ENCODE measurements at regions not wholly inside any gene's neighbourhood (a gene's known extent, or its start where the extent isn't known, plus 50 kb on each side); places are given as distances from the start of the nearest gene placed in this dataset.

DNA sequence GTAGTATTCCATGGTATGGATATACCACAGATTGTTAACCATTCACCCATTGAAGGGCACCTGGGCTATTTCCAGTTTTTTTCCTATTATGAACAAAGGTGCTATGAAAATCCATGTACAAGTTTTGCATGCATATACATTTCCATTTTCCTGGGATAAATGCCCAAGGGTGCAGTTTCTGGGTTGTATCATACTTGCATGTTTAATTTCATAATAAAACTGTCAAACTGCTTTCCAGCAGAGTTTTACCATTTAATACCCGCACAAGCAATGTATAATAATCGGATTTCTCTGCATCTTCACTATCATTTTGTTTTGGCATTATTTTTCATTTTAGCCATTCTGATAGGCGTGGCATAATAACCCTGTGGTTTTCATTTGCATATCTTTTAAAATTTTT lies 154.3 kb upstream of the CXCL12 start:
- Histone ChIP-seq H3K27ac (ENCODE audit: low read length in 2 of 2) (no peak overlapping the region), H3K4me2 (replicated peaks; ENCODE audit: low read depth, low read length, poor library complexity, severe bottlenecking) (no peak overlapping the region), H3K4me1 (ENCODE audit: control insufficient read depth in 2 of 2, insufficient read depth in 2 of 2, low read length in 2 of 2) (no peaks in the 10 kb centered on the region), H3K9me3 (ENCODE audit: control extremely low read depth in 1 of 3, control insufficient read depth in 2 of 3, insufficient read depth in 1 of 3, low read length in 2 of 3) (no peaks in the 10 kb centered on the region), H4K20me1 (ENCODE audit: control insufficient read depth, insufficient read depth, low read length, poor library complexity, severe bottlenecking) (no peaks in the 10 kb centered on the region), H3K79me2 (ENCODE audit: control insufficient read depth, insufficient read depth, low read length) (no peaks in the 10 kb centered on the region), H3K36me3 (replicated peaks in 1 of 2; ENCODE audit: control extremely low read depth in 1 of 2, control insufficient read depth in 1 of 2, extremely low read depth in 1 of 2, insufficient read depth in 2 of 2, low read length in 1 of 2) (no peaks in the 10 kb centered on the region), H3K27me3 (replicated peaks in 1 of 4; ENCODE audit: control extremely low read depth in 1 of 4, control insufficient read depth in 3 of 4, insufficient read depth in 4 of 4, low read length in 3 of 4) (no peaks in the 10 kb centered on the region), H3K4me3 (ENCODE audit: control extremely low read depth in 1 of 5, extremely low read depth in 1 of 5, insufficient read depth in 1 of 5, low read depth in 2 of 5, low read length in 4 of 5) (no peak overlapping the region), H2AFZ (ENCODE audit: insufficient read depth, low read depth, low read length, poor library complexity, severe bottlenecking) (no peak overlapping the region), H3K9ac (ENCODE audit: low read length) (no peak overlapping the region)
- intact Hi-C loops (cut with micrococcal nuclease) = no loop called here
- Mint-ChIP-seq H3K4me1 (no peaks in the 10 kb centered on the region), H3K27ac (no peak overlapping the region), H3K4me3 (no peak overlapping the region), H3K9me3 (ENCODE audit: insufficient read depth) (peaks cover 4% of the 10 kb centered on the region), H3K27me3 (no peaks in the 10 kb centered on the region)
- WGBS (ENCODE audit: insufficient coverage) = no CpG with 5 or more reads among the region's 3 CpGs
- TF ChIP-seq EZH2 (IDR thresholded peaks at IDR 0.05; ENCODE audit: borderline replicate concordance, insufficient read depth, low read depth, low read length, poor library complexity, severe bottlenecking) = no peak
- TF ChIP-seq, protein P1, sequence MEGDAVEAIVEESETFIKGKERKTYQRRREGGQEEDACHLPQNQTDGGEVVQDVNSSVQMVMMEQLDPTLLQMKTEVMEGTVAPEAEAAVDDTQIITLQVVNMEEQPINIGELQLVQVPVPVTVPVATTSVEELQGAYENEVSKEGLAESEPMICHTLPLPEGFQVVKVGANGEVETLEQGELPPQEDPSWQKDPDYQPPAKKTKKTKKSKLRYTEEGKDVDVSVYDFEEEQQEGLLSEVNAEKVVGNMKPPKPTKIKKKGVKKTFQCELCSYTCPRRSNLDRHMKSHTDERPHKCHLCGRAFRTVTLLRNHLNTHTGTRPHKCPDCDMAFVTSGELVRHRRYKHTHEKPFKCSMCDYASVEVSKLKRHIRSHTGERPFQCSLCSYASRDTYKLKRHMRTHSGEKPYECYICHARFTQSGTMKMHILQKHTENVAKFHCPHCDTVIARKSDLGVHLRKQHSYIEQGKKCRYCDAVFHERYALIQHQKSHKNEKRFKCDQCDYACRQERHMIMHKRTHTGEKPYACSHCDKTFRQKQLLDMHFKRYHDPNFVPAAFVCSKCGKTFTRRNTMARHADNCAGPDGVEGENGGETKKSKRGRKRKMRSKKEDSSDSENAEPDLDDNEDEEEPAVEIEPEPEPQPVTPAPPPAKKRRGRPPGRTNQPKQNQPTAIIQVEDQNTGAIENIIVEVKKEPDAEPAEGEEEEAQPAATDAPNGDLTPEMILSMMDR (IDR thresholded peaks at IDR 0.05) = no peak
- ChIA-PET POLR2A (no interaction called here), CTCF (no interaction called here)
- no peak for ATAC-seq (ENCODE audit: low read depth)
- DNase-seq = no peak

DNA sequence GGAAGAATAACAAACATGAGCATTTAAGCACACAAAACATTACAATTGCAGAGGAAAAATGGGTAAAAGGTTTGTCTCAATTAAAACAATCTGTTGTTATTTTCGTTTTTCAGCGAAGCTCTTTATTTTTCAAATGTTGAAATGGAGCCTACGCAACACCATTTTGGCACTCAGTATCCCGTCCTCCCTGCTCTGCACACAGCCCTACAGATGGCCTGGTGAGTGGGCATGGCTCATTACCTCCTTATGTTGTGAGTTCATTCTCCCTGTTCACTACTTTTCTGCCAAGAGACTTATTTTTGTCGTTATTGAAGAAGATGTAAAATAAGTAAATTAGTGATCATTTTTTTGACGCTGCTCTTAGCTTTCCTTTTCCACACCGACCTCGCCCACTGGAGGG lies 167.8 kb upstream of the CXCL12 start:
- H4K20me1 ChIP-seq (ENCODE audit: control insufficient read depth, insufficient read depth, low read length, poor library complexity, severe bottlenecking) = no peaks in the 10 kb centered on the region
- H3K79me2 ChIP-seq (ENCODE audit: control insufficient read depth, insufficient read depth, low read length) = no peaks in the 10 kb centered on the region
- H3K9me3 ChIP-seq (ENCODE audit: control extremely low read depth in 1 of 3, control insufficient read depth in 2 of 3, insufficient read depth in 1 of 3, low read length in 2 of 3) = peaks cover 0 to 2% (median 2%) of the 10 kb centered on the region in 3 donors
- H2AFZ ChIP-seq (ENCODE audit: insufficient read depth, low read depth, low read length, poor library complexity, severe bottlenecking) = no peak overlapping the region
- Mint-ChIP-seq H3K27ac (no peak overlapping the region), H3K4me1 (no peaks in the 10 kb centered on the region), H3K9me3 (ENCODE audit: insufficient read depth) (peaks cover 3% of the 10 kb centered on the region), H3K27me3 (peaks cover 3% of the 10 kb centered on the region), H3K4me3 (no peak overlapping the region)
- intact Hi-C loops (cut with micrococcal nuclease) = no loop called here
- H3K4me3 ChIP-seq (ENCODE audit: control extremely low read depth in 1 of 5, extremely low read depth in 1 of 5, insufficient read depth in 1 of 5, low read depth in 2 of 5, low read length in 4 of 5) = no peak overlapping the region
- TF ChIP-seq, protein P1 (IDR thresholded peaks at IDR 0.05) = no peak
- no peak for TF ChIP-seq EZH2 (IDR thresholded peaks at IDR 0.05; ENCODE audit: borderline replicate concordance, insufficient read depth, low read depth, low read length, poor library complexity, severe bottlenecking)
- CTCF ChIA-PET = no interaction called here
- H3K27me3 ChIP-seq (replicated peaks in 1 of 4; ENCODE audit: control extremely low read depth in 1 of 4, control insufficient read depth in 3 of 4, insufficient read depth in 4 of 4, low read length in 3 of 4) = no peaks in the 10 kb centered on the region
- no peaks in the 10 kb centered on the region for H3K4me1 ChIP-seq (ENCODE audit: control insufficient read depth in 2 of 2, insufficient read depth in 2 of 2, low read length in 2 of 2)
- no peak for DNase-seq
- no peak overlapping the region for H3K4me2 ChIP-seq (replicated peaks; ENCODE audit: low read depth, low read length, poor library complexity, severe bottlenecking)
- 87% methylated on average over 4 of the region's 8 CpGs for WGBS (ENCODE audit: insufficient coverage)
- POLR2A ChIA-PET = no interaction called here
- no peaks in the 10 kb centered on the region for H3K36me3 ChIP-seq (replicated peaks in 1 of 2; ENCODE audit: control extremely low read depth in 1 of 2, control insufficient read depth in 1 of 2, extremely low read depth in 1 of 2, insufficient read depth in 2 of 2, low read length in 1 of 2)
- ATAC-seq (ENCODE audit: low read depth) = no peak
- H3K27ac ChIP-seq (ENCODE audit: low read length in 2 of 2) = no peak overlapping the region
- no peak overlapping the region for H3K9ac ChIP-seq (ENCODE audit: low read length)

Measured in B cell (primary cell).